ENCODE measurements at regions not wholly inside any gene's neighbourhood (a gene's known extent, or its start where the extent isn't known, plus 50 kb on each side); places are given as distances from the start of the nearest gene placed in this dataset.

DNA sequence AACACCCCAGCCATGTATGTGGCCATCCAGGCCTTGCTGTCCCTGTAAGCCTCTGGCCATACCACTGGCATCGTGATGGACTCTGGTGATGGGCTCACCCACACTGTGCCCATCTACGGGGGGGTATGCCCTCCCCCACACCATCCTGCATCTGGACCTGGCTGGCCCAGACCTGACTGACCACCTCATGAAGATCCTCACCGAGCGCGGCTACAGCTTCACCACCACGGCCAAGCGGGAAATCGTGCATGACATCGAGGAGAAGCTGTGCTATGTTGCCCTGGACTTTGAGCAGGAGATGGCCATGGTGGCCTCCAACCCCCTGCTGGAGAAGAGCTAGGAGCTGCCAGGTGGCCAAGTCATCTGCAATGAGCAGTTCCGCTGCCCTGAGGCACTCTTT lies 80.4 kb upstream of the ZCCHC2 start:
- H3K4me3 ChIP-seq (replicated peaks; ENCODE audit: low read depth, low read length): no peak overlapping the region
- TF ChIP-seq, protein P1, sequence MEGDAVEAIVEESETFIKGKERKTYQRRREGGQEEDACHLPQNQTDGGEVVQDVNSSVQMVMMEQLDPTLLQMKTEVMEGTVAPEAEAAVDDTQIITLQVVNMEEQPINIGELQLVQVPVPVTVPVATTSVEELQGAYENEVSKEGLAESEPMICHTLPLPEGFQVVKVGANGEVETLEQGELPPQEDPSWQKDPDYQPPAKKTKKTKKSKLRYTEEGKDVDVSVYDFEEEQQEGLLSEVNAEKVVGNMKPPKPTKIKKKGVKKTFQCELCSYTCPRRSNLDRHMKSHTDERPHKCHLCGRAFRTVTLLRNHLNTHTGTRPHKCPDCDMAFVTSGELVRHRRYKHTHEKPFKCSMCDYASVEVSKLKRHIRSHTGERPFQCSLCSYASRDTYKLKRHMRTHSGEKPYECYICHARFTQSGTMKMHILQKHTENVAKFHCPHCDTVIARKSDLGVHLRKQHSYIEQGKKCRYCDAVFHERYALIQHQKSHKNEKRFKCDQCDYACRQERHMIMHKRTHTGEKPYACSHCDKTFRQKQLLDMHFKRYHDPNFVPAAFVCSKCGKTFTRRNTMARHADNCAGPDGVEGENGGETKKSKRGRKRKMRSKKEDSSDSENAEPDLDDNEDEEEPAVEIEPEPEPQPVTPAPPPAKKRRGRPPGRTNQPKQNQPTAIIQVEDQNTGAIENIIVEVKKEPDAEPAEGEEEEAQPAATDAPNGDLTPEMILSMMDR (IDR thresholded peaks at IDR 0.05; ENCODE audit: low read length, missing control alignments): no peak
- no peak for DNase-seq (ENCODE audit: low read depth)

DNA sequence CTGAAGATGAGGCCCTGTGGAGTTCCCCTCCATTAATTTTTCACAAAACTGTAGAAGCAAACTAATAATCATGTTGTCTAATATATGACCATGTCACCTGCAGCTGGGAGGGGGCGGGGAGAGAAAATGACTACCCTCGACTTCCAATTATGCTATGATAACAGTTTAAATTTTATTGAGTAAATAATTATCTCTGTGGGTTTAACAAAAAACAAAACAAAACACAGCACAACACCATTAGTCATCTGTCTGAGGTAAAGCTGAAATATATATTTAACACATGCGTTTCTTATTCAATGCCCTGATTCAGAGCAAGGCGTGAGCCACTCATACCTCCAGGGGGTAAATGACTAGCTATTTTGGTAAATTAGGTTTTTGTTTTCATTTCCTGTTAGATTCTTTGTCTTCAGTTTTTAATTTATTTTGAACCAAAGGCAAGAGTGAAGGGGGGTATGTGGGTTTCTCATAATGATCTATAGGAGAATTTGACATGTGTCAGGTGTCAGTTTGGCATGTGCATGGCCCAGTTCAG lies 77.4 kb upstream of the ZCCHC2 start:
- no peak for DNase-seq (ENCODE audit: low read depth)
- H3K4me3 ChIP-seq (replicated peaks; ENCODE audit: low read depth, low read length): no peak overlapping the region
- TF ChIP-seq, protein P1 (IDR thresholded peaks at IDR 0.05; ENCODE audit: low read length, missing control alignments): no peak

DNA sequence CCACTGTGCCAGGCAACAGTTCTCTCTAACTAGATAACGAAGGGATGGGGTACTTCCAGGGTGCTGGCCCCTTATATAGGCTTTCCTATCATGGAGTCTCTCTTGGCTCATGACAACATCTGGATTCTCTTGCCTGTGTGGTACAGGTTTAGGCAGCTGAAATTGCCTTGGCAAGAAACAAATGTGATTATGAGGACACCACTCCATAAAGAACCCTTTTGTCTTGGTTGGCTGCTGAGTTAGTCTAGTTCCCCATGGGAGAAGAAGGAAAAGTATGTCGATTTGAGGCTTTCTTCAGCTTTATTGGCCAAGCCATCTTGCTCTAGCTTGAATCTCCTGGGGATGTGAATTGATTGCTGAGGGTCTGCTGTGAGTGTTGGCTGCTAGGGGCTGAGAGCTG lies 76.3 kb upstream of the ZCCHC2 start:
- no peak overlapping the region for H3K4me3 ChIP-seq (replicated peaks; ENCODE audit: low read depth, low read length)
- DNase-seq (ENCODE audit: low read depth): no peak
- TF ChIP-seq, protein P1 (IDR thresholded peaks at IDR 0.05; ENCODE audit: low read length, missing control alignments): no peak

DNA sequence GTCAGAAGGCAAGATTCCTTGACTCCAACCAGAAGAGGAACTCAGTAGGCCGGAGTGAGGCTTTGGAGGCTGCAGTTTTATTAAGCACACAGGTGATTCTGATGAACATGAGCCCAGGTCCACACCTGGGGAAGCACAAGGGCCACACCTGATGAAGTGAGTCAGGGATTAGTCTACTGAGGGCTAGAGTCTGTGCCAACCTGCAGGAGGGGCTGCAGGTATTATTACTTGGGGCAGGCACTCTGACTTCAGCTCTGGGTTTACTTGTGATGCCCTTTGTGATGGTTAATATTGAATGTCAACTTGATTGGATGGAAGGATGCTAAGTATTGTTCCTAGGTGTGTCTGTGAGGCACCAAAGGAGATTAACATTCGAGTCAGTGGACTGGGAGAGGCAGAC lies 75.2 kb upstream of the ZCCHC2 start:
- no peak overlapping the region for H3K4me3 ChIP-seq (replicated peaks; ENCODE audit: low read depth, low read length)
- no peak for DNase-seq (ENCODE audit: low read depth)
- TF ChIP-seq, protein P1 (IDR thresholded peaks at IDR 0.05; ENCODE audit: low read length, missing control alignments): no peak

DNA sequence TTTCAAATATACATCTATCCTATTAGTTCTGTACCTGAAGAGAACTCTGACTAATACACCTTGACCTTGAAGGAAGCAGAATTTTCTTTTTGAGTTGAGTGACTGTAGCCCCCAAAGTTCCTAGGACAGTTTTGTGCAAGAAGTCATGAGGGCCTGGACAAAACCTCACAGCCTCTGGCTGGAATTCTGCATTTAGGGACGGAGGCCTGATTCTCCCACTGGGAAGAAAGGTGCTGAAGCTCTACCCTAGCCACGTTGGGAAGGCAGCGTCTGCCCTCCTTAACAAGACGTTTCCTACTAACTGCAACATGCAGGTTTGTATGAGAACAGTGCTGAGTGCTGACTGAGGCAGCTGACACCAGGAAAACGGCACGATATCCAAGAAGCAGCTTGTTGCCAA lies 74.4 kb upstream of the ZCCHC2 start:
- DNase-seq (ENCODE audit: low read depth): no peak
- TF ChIP-seq, protein P1 (IDR thresholded peaks at IDR 0.05; ENCODE audit: low read length, missing control alignments): no peak
- no peak overlapping the region for H3K4me3 ChIP-seq (replicated peaks; ENCODE audit: low read depth, low read length)

DNA sequence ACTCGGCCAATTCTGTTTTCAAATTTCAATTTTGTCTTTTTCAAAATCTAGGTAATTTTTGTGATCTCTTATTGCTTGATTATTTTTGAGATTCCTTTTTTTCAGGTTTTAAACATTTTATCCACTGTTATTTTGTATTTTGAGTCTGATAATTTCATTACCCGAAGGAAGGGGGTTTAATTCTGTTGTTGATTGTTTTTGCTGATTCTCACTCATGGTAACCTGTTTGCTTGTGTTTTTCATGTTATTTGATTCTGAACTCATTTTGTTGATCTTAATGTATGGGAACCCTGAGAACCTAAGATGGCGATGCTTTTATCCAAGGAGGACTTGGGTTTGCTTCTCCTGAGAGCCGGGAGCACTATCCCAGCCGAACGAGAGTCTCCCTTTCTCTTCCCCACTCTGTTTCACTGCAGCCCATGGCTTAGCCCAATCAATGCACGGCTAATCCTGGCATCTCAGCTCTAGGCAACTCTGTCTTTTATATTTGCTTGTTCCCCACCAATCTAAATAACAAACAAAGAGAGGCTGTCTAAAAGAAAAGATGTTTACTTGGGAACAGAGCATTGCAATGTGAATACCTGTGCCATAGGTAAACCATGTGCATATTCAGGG lies 73.2 kb upstream of the ZCCHC2 start:
- no peak overlapping the region for H3K4me3 ChIP-seq (replicated peaks; ENCODE audit: low read depth, low read length)
- DNase-seq (ENCODE audit: low read depth): no peak
- TF ChIP-seq, protein P1 (IDR thresholded peaks at IDR 0.05; ENCODE audit: low read length, missing control alignments): no peak

DNA sequence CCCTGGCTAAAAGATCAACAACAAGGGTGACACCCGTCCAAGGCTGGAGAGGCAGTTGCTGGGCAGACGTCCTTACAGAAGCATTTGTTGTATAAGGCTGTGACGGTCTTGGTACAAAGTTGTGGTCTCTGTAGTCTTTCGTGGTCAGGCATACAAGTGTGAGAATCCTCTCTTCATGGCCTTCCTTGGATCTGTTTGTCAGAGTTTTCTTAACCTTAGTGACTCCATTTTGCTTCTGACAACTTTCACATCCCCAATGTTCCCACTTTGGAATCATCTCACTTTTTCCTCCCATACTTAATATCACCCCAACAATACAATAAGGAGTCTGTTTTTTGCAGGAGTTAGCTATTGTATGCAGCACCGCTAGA lies 72.7 kb upstream of the ZCCHC2 start:
- TF ChIP-seq, protein P1 (IDR thresholded peaks at IDR 0.05; ENCODE audit: low read length, missing control alignments): no peak
- DNase-seq (ENCODE audit: low read depth): no peak
- H3K4me3 ChIP-seq (replicated peaks; ENCODE audit: low read depth, low read length): no peak overlapping the region

All from fibroblast of pulmonary artery (primary cell).